ENCODE measurements at regions not wholly inside any gene's neighbourhood (a gene's known extent, or its start where the extent isn't known, plus 50 kb on each side); places are given as distances from the start of the nearest gene placed in this dataset.

- TF ChIP-seq, protein P1, sequence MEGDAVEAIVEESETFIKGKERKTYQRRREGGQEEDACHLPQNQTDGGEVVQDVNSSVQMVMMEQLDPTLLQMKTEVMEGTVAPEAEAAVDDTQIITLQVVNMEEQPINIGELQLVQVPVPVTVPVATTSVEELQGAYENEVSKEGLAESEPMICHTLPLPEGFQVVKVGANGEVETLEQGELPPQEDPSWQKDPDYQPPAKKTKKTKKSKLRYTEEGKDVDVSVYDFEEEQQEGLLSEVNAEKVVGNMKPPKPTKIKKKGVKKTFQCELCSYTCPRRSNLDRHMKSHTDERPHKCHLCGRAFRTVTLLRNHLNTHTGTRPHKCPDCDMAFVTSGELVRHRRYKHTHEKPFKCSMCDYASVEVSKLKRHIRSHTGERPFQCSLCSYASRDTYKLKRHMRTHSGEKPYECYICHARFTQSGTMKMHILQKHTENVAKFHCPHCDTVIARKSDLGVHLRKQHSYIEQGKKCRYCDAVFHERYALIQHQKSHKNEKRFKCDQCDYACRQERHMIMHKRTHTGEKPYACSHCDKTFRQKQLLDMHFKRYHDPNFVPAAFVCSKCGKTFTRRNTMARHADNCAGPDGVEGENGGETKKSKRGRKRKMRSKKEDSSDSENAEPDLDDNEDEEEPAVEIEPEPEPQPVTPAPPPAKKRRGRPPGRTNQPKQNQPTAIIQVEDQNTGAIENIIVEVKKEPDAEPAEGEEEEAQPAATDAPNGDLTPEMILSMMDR (conservative IDR thresholded peaks at IDR 0.05; ENCODE audit: low read length): no peak
- TF ChIP-seq EZH2phosphoT487 (IDR thresholded peaks at IDR 0.05; ENCODE audit: borderline replicate concordance, low read depth, low read length): no peak
Measured at GRCh38 chr18:5661179-5661578, 117.4 kb upstream of the EPB41L3 start.
